NCI-H2196 (cell line): ENCODE measurements at regions not wholly inside any gene's neighbourhood (a gene's known extent, or its start where the extent isn't known, plus 50 kb on each side); places are given as distances from the start of the nearest gene placed in this dataset.
"Not testable (repeated sequence)": the region's sequence is repeated elsewhere in the genome, so short reads cannot be mapped to it uniquely, and the experiment has no call there.

Source experiments
- DNase-seq: peaks from one replicate; lab custom pipeline; 2025; ENCODE audit not compliant: unreplicated experiment; lab: John Stamatoyannopoulos, UW

- no peak for DNase-seq
Observed at GRCh38 chr3:104920512-104920911, 446.2 kb upstream of the ALCAM start.

GRCh38 chr3:104933972-104934371, 432.7 kb upstream of the ALCAM start:
- DNase-seq = no peak

- DNase-seq = no peak
Observed at GRCh38 chr3:104935613-104936012, 431.1 kb upstream of the ALCAM start.

- no peak for DNase-seq
Observed at GRCh38 chr3:104939196-104939595, 427.5 kb upstream of the ALCAM start.

- DNase-seq = peak; percentile 43
Observed at GRCh38 chr3:104941785-104942184, 424.9 kb upstream of the ALCAM start.

- DNase-seq = no peak
Observed at GRCh38 chr3:104943974-104944373, 422.7 kb upstream of the ALCAM start.

GRCh38 chr3:104947943-104948342, 418.8 kb upstream of the ALCAM start:
- no peak for DNase-seq

GRCh38 chr3:104949810-104950209, 416.9 kb upstream of the ALCAM start:
- DNase-seq = not testable (repeated sequence)

- DNase-seq = no peak
Observed at GRCh38 chr3:104951426-104951825, 415.3 kb upstream of the ALCAM start.

GRCh38 chr3:104952146-104952972, 414.4 kb upstream of the ALCAM start:
- DNase-seq = no peak

GRCh38 chr3:104956620-104957345, 409.9 kb upstream of the ALCAM start:
- DNase-seq = no peak

- DNase-seq = no peak
Observed at GRCh38 chr3:104960579-104960978, 406.1 kb upstream of the ALCAM start.

- no peak for DNase-seq
Observed at GRCh38 chr3:104961851-104962250, 404.9 kb upstream of the ALCAM start.

- DNase-seq = no peak
Observed at GRCh38 chr3:104974316-104974715, 392.4 kb upstream of the ALCAM start.

- no peak for DNase-seq
Observed at GRCh38 chr3:104977719-104978118, 389.0 kb upstream of the ALCAM start.

- no peak for DNase-seq
Observed at GRCh38 chr3:104982130-104982529, 384.6 kb upstream of the ALCAM start.

- DNase-seq = no peak
Observed at GRCh38 chr3:104987859-104988258, 378.9 kb upstream of the ALCAM start.

GRCh38 chr3:104988496-104988895, 378.2 kb upstream of the ALCAM start:
- no peak for DNase-seq

- no peak for DNase-seq
Observed at GRCh38 chr3:104989878-104990277, 376.8 kb upstream of the ALCAM start.

GRCh38 chr3:104990758-104991157, 376.0 kb upstream of the ALCAM start:
- DNase-seq = no peak

GRCh38 chr3:104992676-104993075, 374.0 kb upstream of the ALCAM start:
- no peak for DNase-seq

- no peak for DNase-seq
Observed at GRCh38 chr3:105006164-105006563, 360.5 kb upstream of the ALCAM start.
